ENCODE measurements at regions not wholly inside any gene's neighbourhood (a gene's known extent, or its start where the extent isn't known, plus 50 kb on each side); places are given as distances from the start of the nearest gene placed in this dataset.

- DNase-seq (ENCODE audit: insufficient read length, low spot score): no peak
- no peak for FAIRE-seq
- no peak for TF ChIP-seq POLR2AphosphoS5 (IDR thresholded peaks at IDR 0.05; ENCODE audit: low read depth, low read length)
- TF ChIP-seq TAF1 (IDR thresholded peaks at IDR 0.05; ENCODE audit: low read depth, low read length): no peak
- TF ChIP-seq POU2F2 (IDR thresholded peaks at IDR 0.05; ENCODE audit: low read depth, low read length): no peak
- TF ChIP-seq PAX5 (IDR thresholded peaks at IDR 0.05; ENCODE audit: insufficient read depth, low read length, severe bottlenecking): no peak
- TF ChIP-seq SPI1 (IDR thresholded peaks at IDR 0.05; ENCODE audit: low read depth, low read length): no peak
- no peak for TF ChIP-seq POLR2A (IDR thresholded peaks at IDR 0.05; ENCODE audit: low read depth, low read length)
Measured at GRCh38 chr19:28471731-28472510, 741.0 kb downstream of the UQCRFS1 start.

- TF ChIP-seq SPI1 (IDR thresholded peaks at IDR 0.05; ENCODE audit: low read depth, low read length) (no peak), TAF1 (IDR thresholded peaks at IDR 0.05; ENCODE audit: low read depth, low read length) (no peak), POLR2A (IDR thresholded peaks at IDR 0.05; ENCODE audit: low read depth, low read length) (no peak), PAX5 (IDR thresholded peaks at IDR 0.05; ENCODE audit: insufficient read depth, low read length, severe bottlenecking) (no peak), POU2F2 (IDR thresholded peaks at IDR 0.05; ENCODE audit: low read depth, low read length) (no peak), POLR2AphosphoS5 (IDR thresholded peaks at IDR 0.05; ENCODE audit: low read depth, low read length) (no peak)
- DNase-seq (ENCODE audit: insufficient read length, low spot score) (no peak), FAIRE-seq (no peak)
Measured at GRCh38 chr19:28469544-28469943, 743.4 kb downstream of the UQCRFS1 start.

GRCh38 chr19:28468701-28469459 lies 744.1 kb downstream of the UQCRFS1 start:
- no peak for FAIRE-seq
- DNase-seq (ENCODE audit: insufficient read length, low spot score): no peak
- TF ChIP-seq SPI1 (IDR thresholded peaks at IDR 0.05; ENCODE audit: low read depth, low read length) (no peak), POLR2A (IDR thresholded peaks at IDR 0.05; ENCODE audit: low read depth, low read length) (no peak), POU2F2 (IDR thresholded peaks at IDR 0.05; ENCODE audit: low read depth, low read length) (no peak), PAX5 (IDR thresholded peaks at IDR 0.05; ENCODE audit: insufficient read depth, low read length, severe bottlenecking) (no peak), POLR2AphosphoS5 (IDR thresholded peaks at IDR 0.05; ENCODE audit: low read depth, low read length) (no peak), TAF1 (IDR thresholded peaks at IDR 0.05; ENCODE audit: low read depth, low read length) (no peak)

- DNase-seq (ENCODE audit: insufficient read length, low spot score) (peak; percentile 38), FAIRE-seq (no peak)
- TF ChIP-seq POLR2A (IDR thresholded peaks at IDR 0.05; ENCODE audit: low read depth, low read length) (no peak), POU2F2 (IDR thresholded peaks at IDR 0.05; ENCODE audit: low read depth, low read length) (no peak), SPI1 (IDR thresholded peaks at IDR 0.05; ENCODE audit: low read depth, low read length) (no peak), TAF1 (IDR thresholded peaks at IDR 0.05; ENCODE audit: low read depth, low read length) (no peak), POLR2AphosphoS5 (IDR thresholded peaks at IDR 0.05; ENCODE audit: low read depth, low read length) (no peak), PAX5 (IDR thresholded peaks at IDR 0.05; ENCODE audit: insufficient read depth, low read length, severe bottlenecking) (no peak)
Measured at GRCh38 chr19:28466107-28467045, 746.6 kb downstream of the UQCRFS1 start.

GRCh38 chr19:28465371-28466086 lies 747.4 kb downstream of the UQCRFS1 start:
- FAIRE-seq (no peak), DNase-seq (ENCODE audit: insufficient read length, low spot score) (no peak)
- TF ChIP-seq SPI1 (IDR thresholded peaks at IDR 0.05; ENCODE audit: low read depth, low read length): no peak
- TF ChIP-seq POLR2A (IDR thresholded peaks at IDR 0.05; ENCODE audit: low read depth, low read length): no peak
- TF ChIP-seq POLR2AphosphoS5 (IDR thresholded peaks at IDR 0.05; ENCODE audit: low read depth, low read length): no peak
- TF ChIP-seq PAX5 (IDR thresholded peaks at IDR 0.05; ENCODE audit: insufficient read depth, low read length, severe bottlenecking): no peak
- no peak for TF ChIP-seq POU2F2 (IDR thresholded peaks at IDR 0.05; ENCODE audit: low read depth, low read length)
- no peak for TF ChIP-seq TAF1 (IDR thresholded peaks at IDR 0.05; ENCODE audit: low read depth, low read length)

- no peak for FAIRE-seq
- DNase-seq (ENCODE audit: insufficient read length, low spot score): no peak
- TF ChIP-seq POLR2AphosphoS5 (IDR thresholded peaks at IDR 0.05; ENCODE audit: low read depth, low read length) (no peak), PAX5 (IDR thresholded peaks at IDR 0.05; ENCODE audit: insufficient read depth, low read length, severe bottlenecking) (no peak), TAF1 (IDR thresholded peaks at IDR 0.05; ENCODE audit: low read depth, low read length) (no peak), SPI1 (IDR thresholded peaks at IDR 0.05; ENCODE audit: low read depth, low read length) (no peak), POLR2A (IDR thresholded peaks at IDR 0.05; ENCODE audit: low read depth, low read length) (no peak), POU2F2 (IDR thresholded peaks at IDR 0.05; ENCODE audit: low read depth, low read length) (no peak)
Measured at GRCh38 chr19:28463493-28464053, 749.4 kb downstream of the UQCRFS1 start.

- TF ChIP-seq SPI1 (IDR thresholded peaks at IDR 0.05; ENCODE audit: low read depth, low read length) (no peak), POLR2A (IDR thresholded peaks at IDR 0.05; ENCODE audit: low read depth, low read length) (no peak), POU2F2 (IDR thresholded peaks at IDR 0.05; ENCODE audit: low read depth, low read length) (no peak), PAX5 (IDR thresholded peaks at IDR 0.05; ENCODE audit: insufficient read depth, low read length, severe bottlenecking) (no peak), POLR2AphosphoS5 (IDR thresholded peaks at IDR 0.05; ENCODE audit: low read depth, low read length) (no peak), TAF1 (IDR thresholded peaks at IDR 0.05; ENCODE audit: low read depth, low read length) (no peak)
- no peak for FAIRE-seq
- no peak for DNase-seq (ENCODE audit: insufficient read length, low spot score)
Measured at GRCh38 chr19:28457620-28458019, 755.3 kb downstream of the UQCRFS1 start.

Data from GM12891 (cell line).